ENCODE measurements at regions not wholly inside any gene's neighbourhood (a gene's known extent, or its start where the extent isn't known, plus 50 kb on each side); places are given as distances from the start of the nearest gene placed in this dataset.

GRCh38 chr9:75739884-75740611 is 150.4 kb upstream of the PCSK5 start:
- no peak for TF ChIP-seq CTCF (conservative IDR thresholded peaks at IDR 0.05)
- TF ChIP-seq ZFX (IDR thresholded peaks at IDR 0.05): no peak
- no peak overlapping the region for H3K27ac ChIP-seq

GRCh38 chr9:75743855-75744254 is 146.6 kb upstream of the PCSK5 start:
- no peak for TF ChIP-seq ZFX (IDR thresholded peaks at IDR 0.05)
- no peak for TF ChIP-seq CTCF (conservative IDR thresholded peaks at IDR 0.05)

GRCh38 chr9:75754080-75754479 is 136.4 kb upstream of the PCSK5 start:
- H3K27ac ChIP-seq: no peak overlapping the region
- TF ChIP-seq ZFX (IDR thresholded peaks at IDR 0.05) (no peak), CTCF (conservative IDR thresholded peaks at IDR 0.05) (no peak)

More at GRCh38 chr9:75743855-75744254, 146.6 kb upstream of the PCSK5 start:
- no peak overlapping the region for H3K27ac ChIP-seq

DNA sequence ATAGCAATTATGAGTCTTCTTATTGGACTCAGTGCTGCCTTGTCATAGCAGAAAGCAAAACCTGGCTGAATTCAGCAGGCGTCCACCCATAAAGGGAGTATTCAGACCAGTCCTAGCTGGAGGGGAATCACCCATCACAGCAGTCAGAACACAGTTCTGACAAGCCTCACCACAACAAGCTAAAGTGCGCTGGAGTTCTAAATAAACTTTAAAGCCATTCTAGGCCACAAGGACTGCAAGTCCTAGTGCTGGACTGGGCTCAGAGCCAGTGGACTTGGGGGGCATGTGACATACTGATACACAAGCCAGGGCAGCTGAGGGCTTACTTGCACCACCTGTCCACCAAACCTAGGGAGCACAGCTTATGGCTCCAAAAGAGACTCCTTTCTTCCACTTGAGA is 115.3 kb upstream of the PCSK5 start:
- H3K27ac ChIP-seq: no peak overlapping the region
- TF ChIP-seq ZFX (IDR thresholded peaks at IDR 0.05) (no peak), CTCF (conservative IDR thresholded peaks at IDR 0.05) (no peak)

GRCh38 chr9:75775966-75776691 is 114.3 kb upstream of the PCSK5 start:
- TF ChIP-seq CTCF (conservative IDR thresholded peaks at IDR 0.05) (no peak), ZFX (IDR thresholded peaks at IDR 0.05) (no peak)
- no peak overlapping the region for H3K27ac ChIP-seq

GRCh38 chr9:75780185-75780584 is 110.3 kb upstream of the PCSK5 start:
- no peak overlapping the region for H3K27ac ChIP-seq
- TF ChIP-seq ZFX (IDR thresholded peaks at IDR 0.05): no peak

DNA sequence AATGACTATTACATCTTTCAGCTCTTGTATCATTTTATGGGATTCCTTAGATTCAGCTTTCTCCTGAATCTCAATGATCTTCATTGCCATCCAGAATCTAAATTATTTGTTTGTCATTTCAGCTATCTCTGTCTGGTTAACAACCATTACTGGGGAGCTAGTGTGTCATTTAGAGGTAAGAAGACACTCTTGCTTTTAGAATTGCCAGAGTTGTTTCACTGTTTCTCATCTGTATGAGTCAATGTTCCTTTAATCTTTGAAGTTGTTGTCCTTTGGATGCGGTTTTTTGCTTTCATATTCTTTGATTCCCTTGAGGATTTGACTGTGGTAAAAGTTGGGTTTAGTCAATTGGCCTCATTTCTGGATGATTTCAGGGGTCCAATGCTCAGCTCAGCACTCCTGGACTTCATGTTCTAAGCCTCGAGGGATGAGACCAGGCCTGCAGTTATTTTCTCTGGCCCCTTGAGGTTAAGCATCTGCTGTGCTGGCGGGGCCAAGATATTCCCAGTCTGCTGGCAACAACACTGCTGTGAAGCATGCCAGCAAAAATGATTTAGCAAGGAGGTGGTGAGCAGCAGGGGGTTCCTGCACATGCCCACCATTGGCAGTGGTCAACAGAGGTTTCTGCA is 102.4 kb upstream of the PCSK5 start:
- H3K27ac ChIP-seq: no peak overlapping the region
- TF ChIP-seq CTCF (conservative IDR thresholded peaks at IDR 0.05) (no peak), ZFX (IDR thresholded peaks at IDR 0.05) (no peak)
